ENCODE measurements at regions not wholly inside any gene's neighbourhood (a gene's known extent, or its start where the extent isn't known, plus 50 kb on each side); places are given as distances from the start of the nearest gene placed in this dataset.

GRCh38 chr2:60230596-60230995 is 322.9 kb downstream of the BCL11A start:
- DNase-seq, result no peak
- no peak overlapping the region for H3K9ac ChIP-seq (ENCODE audit: low read length)
- peak overlapping the region; percentile 49; the same call in 1 of the 2 replicates for H3K4me2 ChIP-seq (ENCODE audit: low read depth, low read length)
- no peaks in the 10 kb centered on the region for H3K9me2 ChIP-seq (replicated peaks; ENCODE audit: insufficient read depth, low read length)
- no peaks in the 10 kb centered on the region for H3K36me3 ChIP-seq (replicated peaks; ENCODE audit: insufficient read depth, low read length)
- H3K79me2 ChIP-seq (ENCODE audit: low read length), result no peaks in the 10 kb centered on the region
- H3F3A ChIP-seq (ENCODE audit: insufficient read depth, low read length), result no peaks in the 10 kb centered on the region
- no peaks in the 10 kb centered on the region for H3K9me3 ChIP-seq (replicated peaks; ENCODE audit: insufficient read depth, low read length)
- no peak overlapping the region for H3K4me3 ChIP-seq (ENCODE audit: low read length)
- H3K4me1 ChIP-seq (ENCODE audit: low read length), result peaks cover 9% of the 10 kb centered on the region; the same call in 1 of the 2 replicates
- H3K27ac ChIP-seq (ENCODE audit: low read length), result no peak overlapping the region; the same call in 1 of the 2 replicates
- H3K27me3 ChIP-seq (replicated peaks; ENCODE audit: insufficient read depth, low read length), result no peaks in the 10 kb centered on the region
- H4K20me1 ChIP-seq (ENCODE audit: insufficient read depth, low read length), result no peaks in the 10 kb centered on the region
- TF ChIP-seq, protein P1, sequence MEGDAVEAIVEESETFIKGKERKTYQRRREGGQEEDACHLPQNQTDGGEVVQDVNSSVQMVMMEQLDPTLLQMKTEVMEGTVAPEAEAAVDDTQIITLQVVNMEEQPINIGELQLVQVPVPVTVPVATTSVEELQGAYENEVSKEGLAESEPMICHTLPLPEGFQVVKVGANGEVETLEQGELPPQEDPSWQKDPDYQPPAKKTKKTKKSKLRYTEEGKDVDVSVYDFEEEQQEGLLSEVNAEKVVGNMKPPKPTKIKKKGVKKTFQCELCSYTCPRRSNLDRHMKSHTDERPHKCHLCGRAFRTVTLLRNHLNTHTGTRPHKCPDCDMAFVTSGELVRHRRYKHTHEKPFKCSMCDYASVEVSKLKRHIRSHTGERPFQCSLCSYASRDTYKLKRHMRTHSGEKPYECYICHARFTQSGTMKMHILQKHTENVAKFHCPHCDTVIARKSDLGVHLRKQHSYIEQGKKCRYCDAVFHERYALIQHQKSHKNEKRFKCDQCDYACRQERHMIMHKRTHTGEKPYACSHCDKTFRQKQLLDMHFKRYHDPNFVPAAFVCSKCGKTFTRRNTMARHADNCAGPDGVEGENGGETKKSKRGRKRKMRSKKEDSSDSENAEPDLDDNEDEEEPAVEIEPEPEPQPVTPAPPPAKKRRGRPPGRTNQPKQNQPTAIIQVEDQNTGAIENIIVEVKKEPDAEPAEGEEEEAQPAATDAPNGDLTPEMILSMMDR (IDR thresholded peaks at IDR 0.05; ENCODE audit: low read length), result no peak
- TF ChIP-seq EZH2 (optimal IDR thresholded peaks at IDR 0.05; ENCODE audit: low read depth, low read length) (no peak), EZH2phosphoT487 (IDR thresholded peaks at IDR 0.05; ENCODE audit: low read length) (no peak)
- no peak overlapping the region for H2AFZ ChIP-seq (ENCODE audit: low read length)

DNA sequence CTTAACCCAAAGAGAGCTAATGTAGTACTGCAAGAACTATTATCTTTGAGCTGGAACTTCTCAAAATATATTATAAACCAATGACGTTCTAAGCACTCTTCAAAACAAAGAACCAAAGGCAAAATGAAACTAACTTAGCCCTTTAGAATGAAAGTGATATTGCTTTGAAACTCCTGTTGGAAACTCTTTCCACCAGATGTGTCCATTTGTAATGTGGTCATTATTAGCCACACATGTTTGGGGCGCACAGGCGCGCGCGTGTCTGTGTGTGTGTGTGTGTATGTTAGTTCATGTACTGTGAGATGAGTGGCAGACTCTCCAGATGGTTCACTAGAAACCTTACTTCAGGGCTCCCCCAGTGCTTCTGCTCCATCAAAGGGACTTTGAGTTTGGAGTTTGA is 323.4 kb downstream of the BCL11A start:
- Histone ChIP-seq H3K27ac (ENCODE audit: low read length) (no peak overlapping the region; the same call in 1 of the 2 replicates), H3F3A (ENCODE audit: insufficient read depth, low read length) (no peaks in the 10 kb centered on the region), H3K79me2 (ENCODE audit: low read length) (no peaks in the 10 kb centered on the region), H3K9ac (ENCODE audit: low read length) (no peak overlapping the region), H3K9me2 (replicated peaks; ENCODE audit: insufficient read depth, low read length) (no peaks in the 10 kb centered on the region), H3K9me3 (replicated peaks; ENCODE audit: insufficient read depth, low read length) (no peaks in the 10 kb centered on the region), H3K4me1 (ENCODE audit: low read length) (peaks cover 9% of the 10 kb centered on the region; the same call in 1 of the 2 replicates), H4K20me1 (ENCODE audit: insufficient read depth, low read length) (no peaks in the 10 kb centered on the region), H3K4me3 (ENCODE audit: low read length) (no peak overlapping the region), H2AFZ (ENCODE audit: low read length) (peak overlapping the region; percentile 24; the same call in 1 of the 2 replicates), H3K4me2 (ENCODE audit: low read depth, low read length) (peak overlapping the region; percentile 49; the same call in 1 of the 2 replicates), H3K36me3 (replicated peaks; ENCODE audit: insufficient read depth, low read length) (no peaks in the 10 kb centered on the region), H3K27me3 (replicated peaks; ENCODE audit: insufficient read depth, low read length) (no peaks in the 10 kb centered on the region)
- DNase-seq, result peak; percentile 73
- TF ChIP-seq, protein P1 (IDR thresholded peaks at IDR 0.05; ENCODE audit: low read length), result no peak
- no peak for TF ChIP-seq EZH2phosphoT487 (IDR thresholded peaks at IDR 0.05; ENCODE audit: low read length)
- no peak for TF ChIP-seq EZH2 (optimal IDR thresholded peaks at IDR 0.05; ENCODE audit: low read depth, low read length)

GRCh38 chr2:60226943-60227342 is 326.5 kb downstream of the BCL11A start:
- H4K20me1 ChIP-seq (ENCODE audit: insufficient read depth, low read length), result no peaks in the 10 kb centered on the region
- no peaks in the 10 kb centered on the region for H3K27me3 ChIP-seq (replicated peaks; ENCODE audit: insufficient read depth, low read length)
- no peak overlapping the region for H3K9ac ChIP-seq (ENCODE audit: low read length)
- peaks cover 9% of the 10 kb centered on the region; the same call in 1 of the 2 replicates for H3K4me1 ChIP-seq (ENCODE audit: low read length)
- H3K9me3 ChIP-seq (replicated peaks; ENCODE audit: insufficient read depth, low read length), result no peaks in the 10 kb centered on the region
- no peaks in the 10 kb centered on the region for H3K36me3 ChIP-seq (replicated peaks; ENCODE audit: insufficient read depth, low read length)
- no peaks in the 10 kb centered on the region for H3K79me2 ChIP-seq (ENCODE audit: low read length)
- no peak for DNase-seq
- no peaks in the 10 kb centered on the region for H3K9me2 ChIP-seq (replicated peaks; ENCODE audit: insufficient read depth, low read length)
- no peak overlapping the region for H2AFZ ChIP-seq (ENCODE audit: low read length)
- H3K4me3 ChIP-seq (ENCODE audit: low read length), result no peak overlapping the region
- H3K27ac ChIP-seq (ENCODE audit: low read length), result no peak overlapping the region
- H3F3A ChIP-seq (ENCODE audit: insufficient read depth, low read length), result no peaks in the 10 kb centered on the region
- no peak overlapping the region for H3K4me2 ChIP-seq (ENCODE audit: low read depth, low read length)
- TF ChIP-seq, protein P1 (IDR thresholded peaks at IDR 0.05; ENCODE audit: low read length), result no peak
- no peak for TF ChIP-seq EZH2phosphoT487 (IDR thresholded peaks at IDR 0.05; ENCODE audit: low read length)
- no peak for TF ChIP-seq EZH2 (optimal IDR thresholded peaks at IDR 0.05; ENCODE audit: low read depth, low read length)

Data from MM.1S (cell line).